ENCODE measurements at regions not wholly inside any gene's neighbourhood (a gene's known extent, or its start where the extent isn't known, plus 50 kb on each side); places are given as distances from the start of the nearest gene placed in this dataset.

DNA sequence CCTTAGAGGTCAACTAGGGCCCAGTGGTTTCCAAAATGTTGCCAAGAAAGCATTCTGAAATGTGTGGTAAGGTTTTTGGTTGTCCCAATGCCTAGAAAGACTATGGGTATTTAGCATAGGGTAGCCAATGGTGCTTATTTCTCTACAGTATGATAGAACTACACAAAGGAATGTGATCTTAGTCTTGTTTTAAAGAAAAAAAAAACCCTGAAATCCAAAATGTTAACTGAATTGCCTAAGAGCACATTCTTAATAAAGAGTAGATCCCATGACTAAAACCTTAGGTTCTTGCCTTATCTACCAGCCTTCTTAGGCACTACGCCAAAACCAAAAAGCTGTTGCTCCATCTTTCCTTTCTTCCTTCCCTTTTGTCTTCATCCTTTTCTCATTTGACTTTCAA lies 428.2 kb downstream of the MRPL39 start:
- H3K9me3 ChIP-seq, result no peaks in the 10 kb centered on the region
- ATAC-seq (ENCODE audit: insufficient number of reproducible peaks, low FRiP score, low read depth) (no peak), DNase-seq (ENCODE audit: low spot score) (no peak)
- no peak overlapping the region for H3K27ac ChIP-seq
- TF ChIP-seq, protein P1, sequence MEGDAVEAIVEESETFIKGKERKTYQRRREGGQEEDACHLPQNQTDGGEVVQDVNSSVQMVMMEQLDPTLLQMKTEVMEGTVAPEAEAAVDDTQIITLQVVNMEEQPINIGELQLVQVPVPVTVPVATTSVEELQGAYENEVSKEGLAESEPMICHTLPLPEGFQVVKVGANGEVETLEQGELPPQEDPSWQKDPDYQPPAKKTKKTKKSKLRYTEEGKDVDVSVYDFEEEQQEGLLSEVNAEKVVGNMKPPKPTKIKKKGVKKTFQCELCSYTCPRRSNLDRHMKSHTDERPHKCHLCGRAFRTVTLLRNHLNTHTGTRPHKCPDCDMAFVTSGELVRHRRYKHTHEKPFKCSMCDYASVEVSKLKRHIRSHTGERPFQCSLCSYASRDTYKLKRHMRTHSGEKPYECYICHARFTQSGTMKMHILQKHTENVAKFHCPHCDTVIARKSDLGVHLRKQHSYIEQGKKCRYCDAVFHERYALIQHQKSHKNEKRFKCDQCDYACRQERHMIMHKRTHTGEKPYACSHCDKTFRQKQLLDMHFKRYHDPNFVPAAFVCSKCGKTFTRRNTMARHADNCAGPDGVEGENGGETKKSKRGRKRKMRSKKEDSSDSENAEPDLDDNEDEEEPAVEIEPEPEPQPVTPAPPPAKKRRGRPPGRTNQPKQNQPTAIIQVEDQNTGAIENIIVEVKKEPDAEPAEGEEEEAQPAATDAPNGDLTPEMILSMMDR (IDR thresholded peaks at IDR 0.05), result no peak
- H3K36me3 ChIP-seq, result no peaks in the 10 kb centered on the region
- no peaks in the 10 kb centered on the region for H3K4me1 ChIP-seq (ENCODE audit: control insufficient read depth in 1 of 2, low read depth in 2 of 2)
- no peak overlapping the region for H3K4me3 ChIP-seq
- H3K27me3 ChIP-seq (replicated peaks; ENCODE audit: insufficient read depth), result no peaks in the 10 kb centered on the region

DNA sequence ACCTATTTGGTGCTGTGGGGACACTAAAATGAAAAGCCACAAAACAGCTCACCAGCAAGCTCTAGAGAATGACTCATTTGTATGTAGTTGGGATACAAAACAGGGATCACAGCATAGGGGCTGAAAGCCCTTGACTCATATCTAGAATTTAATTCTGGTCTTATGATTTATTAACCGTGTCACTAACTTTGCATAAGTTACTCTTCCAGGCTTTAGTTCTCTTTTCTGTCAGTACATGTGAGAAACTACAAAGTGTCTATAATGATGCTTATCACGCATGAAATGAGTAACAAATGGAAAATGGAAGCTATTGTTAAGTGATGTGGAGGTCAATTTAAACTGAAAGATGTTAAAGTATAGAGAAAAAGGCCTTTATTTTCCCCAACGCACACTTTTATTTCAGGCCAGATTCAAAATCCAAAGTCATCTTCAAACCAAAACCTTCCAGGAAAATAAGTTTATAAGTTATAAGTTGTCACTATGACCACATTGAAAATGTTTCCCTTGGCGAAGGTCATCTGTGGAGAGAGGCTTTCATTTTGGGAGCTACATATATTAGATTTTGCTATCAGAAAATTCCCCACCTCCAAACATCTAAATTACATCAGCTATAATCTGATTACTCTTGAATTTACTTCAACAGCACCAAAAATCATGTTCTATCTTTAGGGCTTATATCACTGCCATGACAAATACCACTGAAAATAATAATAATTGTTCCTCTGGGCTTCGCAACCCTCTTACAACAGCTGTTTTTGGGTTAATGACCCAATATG lies 430.5 kb downstream of the MRPL39 start:
- DNase-seq (ENCODE audit: low spot score) (no peak), ATAC-seq (ENCODE audit: insufficient number of reproducible peaks, low FRiP score, low read depth) (no peak)
- Histone ChIP-seq H3K36me3 (no peaks in the 10 kb centered on the region), H3K27ac (no peak overlapping the region), H3K4me1 (ENCODE audit: control insufficient read depth in 1 of 2, low read depth in 2 of 2) (no peaks in the 10 kb centered on the region), H3K4me3 (no peak overlapping the region), H3K9me3 (no peaks in the 10 kb centered on the region), H3K27me3 (replicated peaks; ENCODE audit: insufficient read depth) (no peaks in the 10 kb centered on the region)
- TF ChIP-seq, protein P1 (IDR thresholded peaks at IDR 0.05), result no peak

DNA sequence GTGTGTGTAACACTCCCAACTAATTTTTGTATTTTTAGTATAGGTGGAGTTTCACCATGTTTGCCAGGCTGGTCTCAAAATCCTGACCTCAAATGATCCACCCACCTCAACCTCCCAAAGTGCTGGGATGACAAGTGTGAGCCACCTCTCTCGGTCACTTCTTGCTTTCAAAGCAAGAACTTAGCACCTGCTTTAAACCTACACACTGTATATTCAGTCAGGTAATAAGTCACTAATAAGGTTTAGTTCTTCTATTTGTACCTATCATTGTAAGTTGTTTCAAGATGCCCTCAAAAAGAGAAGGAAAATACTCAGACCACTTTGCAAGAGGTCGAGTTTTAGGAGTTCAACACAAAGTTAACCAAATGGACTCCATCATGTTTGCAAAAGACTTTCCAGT lies 431.3 kb downstream of the MRPL39 start:
- Histone ChIP-seq H3K4me3 (no peak overlapping the region), H3K4me1 (ENCODE audit: control insufficient read depth in 1 of 2, low read depth in 2 of 2) (no peaks in the 10 kb centered on the region), H3K36me3 (no peaks in the 10 kb centered on the region), H3K27ac (no peak overlapping the region), H3K9me3 (no peaks in the 10 kb centered on the region), H3K27me3 (replicated peaks; ENCODE audit: insufficient read depth) (no peaks in the 10 kb centered on the region)
- DNase-seq (ENCODE audit: low spot score), result no peak
- TF ChIP-seq, protein P1 (IDR thresholded peaks at IDR 0.05), result no peak
- no peak for ATAC-seq (ENCODE audit: insufficient number of reproducible peaks, low FRiP score, low read depth)

DNA sequence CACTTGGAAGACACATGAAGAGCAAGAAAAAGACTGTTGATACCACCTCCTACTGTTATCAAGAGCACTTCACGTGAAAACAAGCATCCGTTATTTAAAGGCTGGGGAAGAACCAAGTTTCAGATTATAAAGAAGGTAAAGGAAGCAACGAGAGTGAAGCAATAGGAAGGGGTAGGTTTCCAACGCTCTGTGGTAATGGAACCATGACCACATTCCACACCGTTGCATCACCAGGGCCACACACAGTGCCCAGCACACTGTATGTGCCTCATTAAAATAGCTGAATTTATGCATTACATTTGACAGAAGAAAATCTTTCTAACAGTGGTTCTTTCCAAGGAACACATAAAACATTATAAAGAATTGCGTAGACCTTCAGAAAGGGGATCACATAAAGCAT lies 435.8 kb downstream of the MRPL39 start:
- TF ChIP-seq, protein P1 (IDR thresholded peaks at IDR 0.05), result no peak
- no peaks in the 10 kb centered on the region for H3K27me3 ChIP-seq (replicated peaks; ENCODE audit: insufficient read depth)
- no peaks in the 10 kb centered on the region for H3K4me1 ChIP-seq (ENCODE audit: control insufficient read depth in 1 of 2, low read depth in 2 of 2)
- H3K27ac ChIP-seq, result no peak overlapping the region
- ATAC-seq (ENCODE audit: insufficient number of reproducible peaks, low FRiP score, low read depth) (no peak), DNase-seq (ENCODE audit: low spot score) (no peak)
- H3K9me3 ChIP-seq, result no peaks in the 10 kb centered on the region
- H3K4me3 ChIP-seq, result no peak overlapping the region
- H3K36me3 ChIP-seq, result no peaks in the 10 kb centered on the region

DNA sequence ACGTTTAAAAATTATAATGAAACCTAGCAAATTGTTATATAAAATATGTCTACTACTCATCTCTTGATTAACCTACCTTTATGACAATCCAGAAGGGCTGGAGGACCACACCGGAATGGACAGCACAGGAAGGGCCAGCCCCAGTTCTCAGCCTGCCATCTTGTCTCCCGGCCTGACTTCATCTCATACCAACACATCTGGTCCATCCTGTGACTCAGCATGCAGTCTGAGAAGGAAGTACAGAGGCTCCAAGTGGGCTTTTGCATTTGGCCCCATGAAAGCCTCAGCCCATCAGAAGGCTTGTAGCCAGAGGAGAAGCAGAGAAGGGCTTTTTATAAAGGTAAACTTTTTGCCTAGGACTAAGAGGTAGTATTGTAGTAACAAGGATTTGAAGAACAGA lies 436.6 kb downstream of the MRPL39 start:
- Histone ChIP-seq H3K4me1 (ENCODE audit: control insufficient read depth in 1 of 2, low read depth in 2 of 2) (no peaks in the 10 kb centered on the region), H3K9me3 (no peaks in the 10 kb centered on the region), H3K36me3 (no peaks in the 10 kb centered on the region), H3K27ac (no peak overlapping the region), H3K4me3 (no peak overlapping the region), H3K27me3 (replicated peaks; ENCODE audit: insufficient read depth) (no peaks in the 10 kb centered on the region)
- ATAC-seq (ENCODE audit: insufficient number of reproducible peaks, low FRiP score, low read depth) (no peak), DNase-seq (ENCODE audit: low spot score) (no peak)
- TF ChIP-seq, protein P1 (IDR thresholded peaks at IDR 0.05), result no peak
